ENCODE measurements at regions not wholly inside any gene's neighbourhood (a gene's known extent, or its start where the extent isn't known, plus 50 kb on each side); places are given as distances from the start of the nearest gene placed in this dataset.
"Not testable (repeated sequence)": the region's sequence is repeated elsewhere in the genome, so short reads cannot be mapped to it uniquely, and the experiment has no call there.

- H3K27me3 ChIP-seq (ENCODE audit: control insufficient read depth in 4 of 4, insufficient read depth in 4 of 4, low read length in 3 of 4), result no peaks in the 10 kb centered on the region
- H3K9ac ChIP-seq (ENCODE audit: low read depth in 1 of 2, low read length in 2 of 2), result no peak overlapping the region
- H3K4me1 ChIP-seq (ENCODE audit: control insufficient read depth in 4 of 4, insufficient read depth in 4 of 4, low read length in 3 of 4), result no peaks in the 10 kb centered on the region
- H3K36me3 ChIP-seq (ENCODE audit: control insufficient read depth in 4 of 4, insufficient read depth in 3 of 4, low read depth in 1 of 4, low read length in 3 of 4), result no peaks in the 10 kb centered on the region
- no peaks in the 10 kb centered on the region for H3K9me3 ChIP-seq (ENCODE audit: control insufficient read depth in 4 of 4, low read length in 3 of 4)
- H3K4me3 ChIP-seq (ENCODE audit: low read depth in 1 of 3, low read length in 3 of 3), result no peak overlapping the region
- no peak for TF ChIP-seq NR2F2 (IDR thresholded peaks at IDR 0.05)
- no peak for TF ChIP-seq EGR1 (IDR thresholded peaks at IDR 0.05; ENCODE audit: low read depth in 2 of 2)
- TF ChIP-seq, protein P1, sequence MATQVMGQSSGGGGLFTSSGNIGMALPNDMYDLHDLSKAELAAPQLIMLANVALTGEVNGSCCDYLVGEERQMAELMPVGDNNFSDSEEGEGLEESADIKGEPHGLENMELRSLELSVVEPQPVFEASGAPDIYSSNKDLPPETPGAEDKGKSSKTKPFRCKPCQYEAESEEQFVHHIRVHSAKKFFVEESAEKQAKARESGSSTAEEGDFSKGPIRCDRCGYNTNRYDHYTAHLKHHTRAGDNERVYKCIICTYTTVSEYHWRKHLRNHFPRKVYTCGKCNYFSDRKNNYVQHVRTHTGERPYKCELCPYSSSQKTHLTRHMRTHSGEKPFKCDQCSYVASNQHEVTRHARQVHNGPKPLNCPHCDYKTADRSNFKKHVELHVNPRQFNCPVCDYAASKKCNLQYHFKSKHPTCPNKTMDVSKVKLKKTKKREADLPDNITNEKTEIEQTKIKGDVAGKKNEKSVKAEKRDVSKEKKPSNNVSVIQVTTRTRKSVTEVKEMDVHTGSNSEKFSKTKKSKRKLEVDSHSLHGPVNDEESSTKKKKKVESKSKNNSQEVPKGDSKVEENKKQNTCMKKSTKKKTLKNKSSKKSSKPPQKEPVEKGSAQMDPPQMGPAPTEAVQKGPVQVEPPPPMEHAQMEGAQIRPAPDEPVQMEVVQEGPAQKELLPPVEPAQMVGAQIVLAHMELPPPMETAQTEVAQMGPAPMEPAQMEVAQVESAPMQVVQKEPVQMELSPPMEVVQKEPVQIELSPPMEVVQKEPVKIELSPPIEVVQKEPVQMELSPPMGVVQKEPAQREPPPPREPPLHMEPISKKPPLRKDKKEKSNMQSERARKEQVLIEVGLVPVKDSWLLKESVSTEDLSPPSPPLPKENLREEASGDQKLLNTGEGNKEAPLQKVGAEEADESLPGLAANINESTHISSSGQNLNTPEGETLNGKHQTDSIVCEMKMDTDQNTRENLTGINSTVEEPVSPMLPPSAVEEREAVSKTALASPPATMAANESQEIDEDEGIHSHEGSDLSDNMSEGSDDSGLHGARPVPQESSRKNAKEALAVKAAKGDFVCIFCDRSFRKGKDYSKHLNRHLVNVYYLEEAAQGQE (IDR thresholded peaks at IDR 0.05), result no peak
- TF ChIP-seq HNF4G (IDR thresholded peaks at IDR 0.05), result no peak
- no peak for TF ChIP-seq YY1 (IDR thresholded peaks at IDR 0.05)
- no peak for TF ChIP-seq ZBTB33 (IDR thresholded peaks at IDR 0.05)
- WGBS, result 94% methylated on average over 4 of the region's 4 CpGs
- H3K27ac ChIP-seq (ENCODE audit: low read depth in 1 of 2, low read length in 2 of 2), result no peak overlapping the region
- DNase-seq (ENCODE audit: low spot score), result no peak
Measured at GRCh38 chrX:63417649-63418048, 66.5 kb upstream of the SPIN4 start.

DNA sequence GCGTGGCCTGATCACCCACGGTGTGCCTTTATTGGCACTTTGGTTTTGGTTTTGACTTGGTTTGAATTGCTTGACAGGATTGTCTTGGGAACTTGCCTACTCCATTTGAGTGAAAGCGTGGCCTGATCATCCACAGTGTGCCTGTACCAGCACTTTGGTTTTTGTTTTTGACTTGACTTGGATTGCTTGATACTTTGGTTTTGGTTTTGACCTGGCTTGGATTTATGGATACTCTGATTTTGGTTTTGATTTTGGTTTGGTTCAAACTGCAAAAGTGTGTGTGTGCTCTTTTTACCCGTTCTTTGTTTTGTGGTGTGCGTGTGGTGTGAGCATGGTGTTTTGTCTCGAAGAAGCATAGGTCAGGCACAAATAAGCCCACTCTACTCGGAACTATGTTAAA is 58.8 kb upstream of the SPIN4 start:
- H3K4me3 ChIP-seq (ENCODE audit: low read depth in 1 of 3, low read length in 3 of 3); H3K9me3 ChIP-seq (ENCODE audit: control insufficient read depth in 4 of 4, low read length in 3 of 4); H3K4me1 ChIP-seq (ENCODE audit: control insufficient read depth in 4 of 4, insufficient read depth in 4 of 4, low read length in 3 of 4); H3K27me3 ChIP-seq (ENCODE audit: control insufficient read depth in 4 of 4, insufficient read depth in 4 of 4, low read length in 3 of 4); H3K27ac ChIP-seq (ENCODE audit: low read depth in 1 of 2, low read length in 2 of 2); DNase-seq (ENCODE audit: low spot score); H3K9ac ChIP-seq (ENCODE audit: low read depth in 1 of 2, low read length in 2 of 2); H3K36me3 ChIP-seq (ENCODE audit: control insufficient read depth in 4 of 4, insufficient read depth in 3 of 4, low read depth in 1 of 4, low read length in 3 of 4): not testable (repeated sequence)
- WGBS, result 97% methylated on average over 7 of the region's 7 CpGs

- H3K9me3 ChIP-seq (ENCODE audit: control insufficient read depth in 4 of 4, low read length in 3 of 4), result no peaks in the 10 kb centered on the region
- no peak overlapping the region for H3K9ac ChIP-seq (ENCODE audit: low read depth in 1 of 2, low read length in 2 of 2)
- no peak overlapping the region for H3K27ac ChIP-seq (ENCODE audit: low read depth in 1 of 2, low read length in 2 of 2)
- no peak for TF ChIP-seq FOXA1 (IDR thresholded peaks at IDR 0.05)
- no peak for TF ChIP-seq RXRA (IDR thresholded peaks at IDR 0.05)
- no peak for TF ChIP-seq ATF3 (IDR thresholded peaks at IDR 0.05)
- TF ChIP-seq, protein P1 (IDR thresholded peaks at IDR 0.05), result no peak
- TF ChIP-seq HNF4A (conservative IDR thresholded peaks at IDR 0.05), result no peak
- no peak for TF ChIP-seq RAD21 (IDR thresholded peaks at IDR 0.05)
- no peak for TF ChIP-seq JUND (IDR thresholded peaks at IDR 0.05)
- no peak for TF ChIP-seq NR2F2 (IDR thresholded peaks at IDR 0.05)
- no peak for TF ChIP-seq GABPA (IDR thresholded peaks at IDR 0.05 in 1 of 2, conservative IDR thresholded peaks at IDR 0.05 in 1 of 2)
- no peak for TF ChIP-seq YY1 (IDR thresholded peaks at IDR 0.05)
- TF ChIP-seq TAF1 (conservative IDR thresholded peaks at IDR 0.05), result no peak
- no peak for TF ChIP-seq CTCF (IDR thresholded peaks at IDR 0.05; ENCODE audit: low read depth, low read length, missing input control)
- no peak for TF ChIP-seq SP1 (IDR thresholded peaks at IDR 0.05)
- TF ChIP-seq HNF4G (IDR thresholded peaks at IDR 0.05), result no peak
- TF ChIP-seq, protein P2, sequence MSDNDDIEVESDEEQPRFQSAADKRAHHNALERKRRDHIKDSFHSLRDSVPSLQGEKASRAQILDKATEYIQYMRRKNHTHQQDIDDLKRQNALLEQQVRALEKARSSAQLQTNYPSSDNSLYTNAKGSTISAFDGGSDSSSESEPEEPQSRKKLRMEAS (IDR thresholded peaks at IDR 0.05), result no peak
- WGBS, result 50% methylated on average over 1 of the region's 1 CpG
- no peak overlapping the region for H3K4me3 ChIP-seq (ENCODE audit: low read depth in 1 of 3, low read length in 3 of 3)
- DNase-seq (ENCODE audit: low spot score), result no peak
- no peaks in the 10 kb centered on the region for H3K36me3 ChIP-seq (ENCODE audit: control insufficient read depth in 4 of 4, insufficient read depth in 3 of 4, low read depth in 1 of 4, low read length in 3 of 4)
- no peaks in the 10 kb centered on the region for H3K27me3 ChIP-seq (ENCODE audit: control insufficient read depth in 4 of 4, insufficient read depth in 4 of 4, low read length in 3 of 4)
- no peaks in the 10 kb centered on the region for H3K4me1 ChIP-seq (ENCODE audit: control insufficient read depth in 4 of 4, insufficient read depth in 4 of 4, low read length in 3 of 4)
Measured at GRCh38 chrX:63408050-63408449, 56.9 kb upstream of the SPIN4 start.

Data from liver (tissue), 8 donors.